OCI-LY3 (cell line): ENCODE measurements at regions not wholly inside any gene's neighbourhood (a gene's known extent, or its start where the extent isn't known, plus 50 kb on each side); places are given as distances from the start of the nearest gene placed in this dataset.

Experiments used
- H2AFZ ChIP-seq: fragments of 200-600, 300-600 bp; shearing (Covaris generic); 2 replicates; pipeline ENCODE4 v1.6.0; 2014; ENCODE audit warnings: antibody characterized with exemption, low read depth, low read length
- H3K27ac ChIP-seq: fragments of 200-600, 300-600 bp; sonication (generic); 2 replicates; pipeline ENCODE4 v1.5.1; 2014; ENCODE audit warnings: mild to moderate bottlenecking, low read length, moderate library complexity, mixed read lengths
- H3K27me3 ChIP-seq: fragments of 200-600, 300-600 bp; sonication (generic); 2 replicates; pipeline ENCODE4 v1.6.1; 2014; ENCODE audit warnings: low read depth, low read length, mixed read lengths
- H3K36me3 ChIP-seq: fragments of 200-600, 300-600 bp; sonication (generic); replicated peaks from 2 replicates; pipeline ENCODE3; 2014; ENCODE audit warnings: low read depth, low read length, mixed read lengths
- H3K4me1 ChIP-seq: fragments of 300-600, 200-600 bp; sonication (generic); 2 replicates; pipeline ENCODE4 v1.6.1; 2014; ENCODE audit warnings: low read length, mixed read lengths
- H3K4me2 ChIP-seq: fragments of 200-600, 300-600 bp; sonication (generic); 2 replicates; pipeline ENCODE4 v1.6.1; 2014; ENCODE audit warnings: low read length, mixed read lengths
- H3K4me3 ChIP-seq: fragments of 300-600, 200-600 bp; sonication (generic); 2 replicates; pipeline ENCODE4 v1.5.1; 2014; ENCODE audit warnings: antibody characterized with exemption, mild to moderate bottlenecking, low read length, moderate library complexity
- H3K79me2 ChIP-seq: fragments of 300-600, 200-600 bp; shearing (Covaris generic); 2 replicates; pipeline ENCODE4 v1.6.1; 2014; ENCODE audit warnings: mild to moderate bottlenecking, low read length, mixed read lengths
- H3K9ac ChIP-seq: fragments of 300-600, 200-600 bp; shearing (Covaris generic); 2 replicates; pipeline ENCODE4 v1.6.0; 2014; ENCODE audit warnings: mild to moderate bottlenecking, low read length, moderate library complexity
- H3K9me3 ChIP-seq: fragments of 200-600, 300-600 bp; shearing (Covaris generic); 2 replicates; pipeline ENCODE4 v1.6.1; 2014; ENCODE audit warnings: low read length, mixed read lengths; ENCODE audit not compliant: insufficient read depth
- H4K20me1 ChIP-seq: fragments of 200-600, 300-600 bp; sonication (generic); 2 replicates; pipeline ENCODE4 v1.6.1; 2016; ENCODE audit warnings: low read length, mixed read lengths; ENCODE audit not compliant: insufficient read depth
- CTCF ChIP-seq: fragments of 200-600, 300-600 bp; sonication (generic); IDR thresholded peaks from 2 replicates; pipeline ENCODE4 v1.5.1; 2014; ENCODE audit warnings: antibody characterized with exemption, low read length, low read depth
- EZH2phosphoT487 ChIP-seq: fragments of 200-600 bp; shearing (Covaris generic); IDR thresholded peaks from 2 replicates; pipeline ENCODE4 v1.6.1; 2018; ENCODE audit warnings: antibody characterized with exemption, mixed run types, low read depth

DNA sequence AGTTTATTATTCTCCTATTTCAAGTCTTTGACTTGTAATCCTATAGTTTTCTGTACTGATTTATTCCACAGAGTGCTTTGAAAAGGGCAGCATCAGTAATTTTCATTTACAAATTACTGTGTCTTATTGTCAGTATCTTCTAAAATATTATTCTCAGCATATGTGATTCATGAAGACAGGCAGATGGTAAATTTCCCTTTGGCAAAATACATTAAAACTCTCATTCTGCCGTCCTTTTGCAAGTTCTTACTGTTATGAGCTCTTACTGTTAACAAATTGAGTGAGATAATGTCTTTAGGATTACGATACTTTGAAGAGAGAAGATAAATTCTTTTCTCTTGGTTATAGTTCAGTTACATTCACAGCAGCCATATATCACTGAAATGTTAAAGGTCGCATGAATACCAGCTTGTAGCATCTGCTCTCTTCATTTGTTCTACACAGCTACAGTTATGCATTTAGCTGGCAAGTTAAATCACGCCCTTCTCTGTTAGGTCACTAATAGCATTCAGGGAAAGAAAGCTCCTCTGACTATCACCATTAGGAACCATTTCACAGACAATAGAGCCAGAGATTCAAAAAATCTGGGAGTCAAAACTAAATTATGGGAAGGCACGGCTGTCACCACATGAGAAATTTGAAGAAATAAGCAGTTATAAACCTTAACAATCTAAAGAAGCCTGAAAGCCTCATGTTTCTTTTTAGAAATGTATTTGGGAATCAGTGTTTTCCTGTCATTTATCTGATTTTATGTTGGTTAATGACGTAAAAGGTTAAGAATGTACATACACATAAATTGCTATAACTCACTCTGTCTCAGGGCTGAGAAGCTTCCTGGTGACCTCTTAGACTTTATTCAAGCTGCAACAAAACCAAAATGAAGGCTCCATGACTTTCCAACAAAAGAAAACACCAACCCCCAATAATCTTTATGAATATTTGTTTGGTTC is 109.6 kb upstream of the SP4 start:
- H3K79me2 ChIP-seq = no peaks in the 10 kb centered on the region
- H3K4me1 ChIP-seq = peaks cover 10% of the 10 kb centered on the region
- no peak overlapping the region for H2AFZ ChIP-seq
- no peaks in the 10 kb centered on the region for H4K20me1 ChIP-seq
- no peaks in the 10 kb centered on the region for H3K36me3 ChIP-seq
- H3K27ac ChIP-seq = no peak overlapping the region
- no peak overlapping the region for H3K9ac ChIP-seq
- H3K4me3 ChIP-seq = no peak overlapping the region
- H3K4me2 ChIP-seq = no peak overlapping the region
- TF ChIP-seq CTCF = no peak
- no peak for TF ChIP-seq EZH2phosphoT487
- H3K9me3 ChIP-seq = no peaks in the 10 kb centered on the region
- H3K27me3 ChIP-seq = no peaks in the 10 kb centered on the region

DNA sequence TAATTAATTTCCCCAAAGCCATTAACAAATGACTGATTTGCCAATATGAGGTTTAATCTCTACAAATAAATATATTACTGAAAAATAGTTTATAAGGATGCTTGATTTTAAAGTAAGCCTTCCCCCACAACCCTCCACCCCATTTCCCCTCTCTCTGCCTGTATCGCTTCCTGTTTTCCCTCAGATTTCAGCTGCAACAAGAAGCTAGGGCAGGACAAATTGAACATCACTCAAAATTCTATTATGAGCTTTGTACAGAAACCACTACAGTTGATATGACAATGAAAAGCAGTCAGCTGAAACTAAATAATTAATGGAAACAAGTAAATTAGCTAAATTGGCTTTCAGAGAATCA is 109.0 kb upstream of the SP4 start:
- no peaks in the 10 kb centered on the region for H3K9me3 ChIP-seq
- H3K4me3 ChIP-seq = no peak overlapping the region
- H3K4me1 ChIP-seq = peaks cover 10% of the 10 kb centered on the region
- no peaks in the 10 kb centered on the region for H4K20me1 ChIP-seq
- peak overlapping the region; percentile 5; the same call in 1 of the 2 replicates for H3K4me2 ChIP-seq
- H3K9ac ChIP-seq = no peak overlapping the region
- no peak overlapping the region for H2AFZ ChIP-seq
- no peaks in the 10 kb centered on the region for H3K36me3 ChIP-seq
- TF ChIP-seq CTCF (no peak), EZH2phosphoT487 (no peak)
- no peaks in the 10 kb centered on the region for H3K79me2 ChIP-seq
- H3K27me3 ChIP-seq = no peaks in the 10 kb centered on the region
- H3K27ac ChIP-seq = no peak overlapping the region

DNA sequence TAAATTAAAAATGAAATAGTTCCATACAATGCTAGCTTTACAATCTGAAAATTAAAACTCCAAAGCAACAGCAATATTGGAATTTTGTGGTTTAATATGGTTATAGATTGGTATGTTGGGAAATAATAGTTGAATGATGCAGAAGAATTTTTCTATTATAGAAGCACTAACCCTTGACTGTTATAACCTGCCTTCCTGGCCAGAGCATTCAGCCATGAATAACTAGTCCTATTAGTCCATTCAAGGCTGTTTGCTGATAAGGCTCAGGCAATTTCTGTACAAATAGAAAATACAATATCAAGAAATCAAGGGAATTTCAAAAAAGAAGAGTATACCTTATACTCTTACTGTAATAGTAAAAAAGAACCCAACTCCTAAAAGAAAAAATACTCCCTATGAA is 101.6 kb upstream of the SP4 start:
- H3K4me3 ChIP-seq = no peak overlapping the region
- TF ChIP-seq EZH2phosphoT487 = no peak
- H3K27me3 ChIP-seq = no peaks in the 10 kb centered on the region
- no peaks in the 10 kb centered on the region for H3K4me1 ChIP-seq
- no peak overlapping the region for H3K4me2 ChIP-seq
- no peak overlapping the region for H3K27ac ChIP-seq
- H3K9ac ChIP-seq = no peak overlapping the region
- H3K79me2 ChIP-seq = no peaks in the 10 kb centered on the region
- no peaks in the 10 kb centered on the region for H4K20me1 ChIP-seq
- no peaks in the 10 kb centered on the region for H3K9me3 ChIP-seq
- H3K36me3 ChIP-seq = no peaks in the 10 kb centered on the region
- no peak overlapping the region for H2AFZ ChIP-seq

- Histone ChIP-seq H3K9ac (no peak overlapping the region), H3K4me2 (no peak overlapping the region), H3K4me3 (no peak overlapping the region), H2AFZ (no peak overlapping the region), H3K27ac (no peak overlapping the region), H3K36me3 (no peaks in the 10 kb centered on the region), H3K79me2 (no peaks in the 10 kb centered on the region), H3K27me3 (no peaks in the 10 kb centered on the region), H3K9me3 (no peaks in the 10 kb centered on the region), H4K20me1 (no peaks in the 10 kb centered on the region), H3K4me1 (no peaks in the 10 kb centered on the region)
- no peak for TF ChIP-seq CTCF
- TF ChIP-seq EZH2phosphoT487 = no peak
These were observed 101.0 kb upstream of the SP4 start for GRCh38 chr7:21326921-21327320.
